D721Med (cell line): ENCODE measurements at regions not wholly inside any gene's neighbourhood (a gene's known extent, or its start where the extent isn't known, plus 50 kb on each side); places are given as distances from the start of the nearest gene placed in this dataset.

Source experiments
- DNase-seq: peaks from one replicate; pipeline ENCODE4 v3.0.0; 2011; ENCODE audit warnings: low spot score; ENCODE audit not compliant: insufficient read length
- FAIRE-seq: peaks from 2 replicates; lab custom pipeline; 2011; peaks lifted over from hg19 to GRCh38; lab: Jason Lieb, UNC
- TF ChIP-seq, protein P1 (sequence below): IDR thresholded peaks from 2 replicates; pipeline ENCODE4 v1.5.1; 2012; ENCODE audit warnings: mild to moderate bottlenecking, control low read depth; ENCODE audit not compliant: insufficient read depth; ENCODE audit errors: missing control alignments

GRCh38 chr10:29183301-29183945, 105.4 kb upstream of the LYZL1 start:
- FAIRE-seq (no peak), DNase-seq (no peak)
- TF ChIP-seq, protein P1, sequence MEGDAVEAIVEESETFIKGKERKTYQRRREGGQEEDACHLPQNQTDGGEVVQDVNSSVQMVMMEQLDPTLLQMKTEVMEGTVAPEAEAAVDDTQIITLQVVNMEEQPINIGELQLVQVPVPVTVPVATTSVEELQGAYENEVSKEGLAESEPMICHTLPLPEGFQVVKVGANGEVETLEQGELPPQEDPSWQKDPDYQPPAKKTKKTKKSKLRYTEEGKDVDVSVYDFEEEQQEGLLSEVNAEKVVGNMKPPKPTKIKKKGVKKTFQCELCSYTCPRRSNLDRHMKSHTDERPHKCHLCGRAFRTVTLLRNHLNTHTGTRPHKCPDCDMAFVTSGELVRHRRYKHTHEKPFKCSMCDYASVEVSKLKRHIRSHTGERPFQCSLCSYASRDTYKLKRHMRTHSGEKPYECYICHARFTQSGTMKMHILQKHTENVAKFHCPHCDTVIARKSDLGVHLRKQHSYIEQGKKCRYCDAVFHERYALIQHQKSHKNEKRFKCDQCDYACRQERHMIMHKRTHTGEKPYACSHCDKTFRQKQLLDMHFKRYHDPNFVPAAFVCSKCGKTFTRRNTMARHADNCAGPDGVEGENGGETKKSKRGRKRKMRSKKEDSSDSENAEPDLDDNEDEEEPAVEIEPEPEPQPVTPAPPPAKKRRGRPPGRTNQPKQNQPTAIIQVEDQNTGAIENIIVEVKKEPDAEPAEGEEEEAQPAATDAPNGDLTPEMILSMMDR = no peak

- DNase-seq (no peak), FAIRE-seq (no peak)
- TF ChIP-seq, protein P1 = no peak
Observed at GRCh38 chr10:29184205-29185000, 104.5 kb upstream of the LYZL1 start.

- DNase-seq (no peak), FAIRE-seq (no peak)
- TF ChIP-seq, protein P1 = no peak
Observed at GRCh38 chr10:29185050-29185449, 103.8 kb upstream of the LYZL1 start.

- no peak for FAIRE-seq
- TF ChIP-seq, protein P1 = no peak
Observed at GRCh38 chr10:29186221-29186620, 102.6 kb upstream of the LYZL1 start.

GRCh38 chr10:29189256-29189655, 99.6 kb upstream of the LYZL1 start:
- FAIRE-seq (no peak), DNase-seq (no peak)
- TF ChIP-seq, protein P1 = no peak

More at GRCh38 chr10:29186221-29186620, 102.6 kb upstream of the LYZL1 start:
- DNase-seq = no peak

GRCh38 chr10:29191674-29192073, 97.2 kb upstream of the LYZL1 start:
- no peak for DNase-seq
- no peak for FAIRE-seq
- TF ChIP-seq, protein P1 = no peak

GRCh38 chr10:29199339-29199738, 89.5 kb upstream of the LYZL1 start:
- FAIRE-seq = no peak
- TF ChIP-seq, protein P1 = no peak
- DNase-seq = no peak
